ENCODE measurements at regions not wholly inside any gene's neighbourhood (a gene's known extent, or its start where the extent isn't known, plus 50 kb on each side); places are given as distances from the start of the nearest gene placed in this dataset.
"Not testable (repeated sequence)": the region's sequence is repeated elsewhere in the genome, so short reads cannot be mapped to it uniquely, and the experiment has no call there.

DNA sequence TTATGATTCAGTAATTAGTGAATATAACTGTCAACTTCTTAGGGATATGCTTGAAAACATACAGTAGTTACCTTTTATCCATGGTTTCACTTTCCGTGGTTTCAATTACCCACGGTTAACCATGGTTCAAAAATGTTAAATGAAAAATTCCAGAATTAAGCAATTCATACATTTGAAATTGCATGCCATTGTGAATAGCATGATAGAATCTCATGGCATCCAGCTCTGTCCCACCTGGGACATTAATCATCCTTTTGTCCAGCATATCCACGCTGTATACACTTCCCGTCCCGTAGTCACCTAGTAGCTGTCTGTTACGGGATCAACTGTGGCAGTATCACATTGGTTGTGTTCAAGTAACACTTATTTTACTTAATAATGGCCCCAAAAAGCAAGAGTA is 781.7 kb upstream of the CITED2 start:
- no peak for DNase-seq (ENCODE audit: low read depth, low spot score)

DNA sequence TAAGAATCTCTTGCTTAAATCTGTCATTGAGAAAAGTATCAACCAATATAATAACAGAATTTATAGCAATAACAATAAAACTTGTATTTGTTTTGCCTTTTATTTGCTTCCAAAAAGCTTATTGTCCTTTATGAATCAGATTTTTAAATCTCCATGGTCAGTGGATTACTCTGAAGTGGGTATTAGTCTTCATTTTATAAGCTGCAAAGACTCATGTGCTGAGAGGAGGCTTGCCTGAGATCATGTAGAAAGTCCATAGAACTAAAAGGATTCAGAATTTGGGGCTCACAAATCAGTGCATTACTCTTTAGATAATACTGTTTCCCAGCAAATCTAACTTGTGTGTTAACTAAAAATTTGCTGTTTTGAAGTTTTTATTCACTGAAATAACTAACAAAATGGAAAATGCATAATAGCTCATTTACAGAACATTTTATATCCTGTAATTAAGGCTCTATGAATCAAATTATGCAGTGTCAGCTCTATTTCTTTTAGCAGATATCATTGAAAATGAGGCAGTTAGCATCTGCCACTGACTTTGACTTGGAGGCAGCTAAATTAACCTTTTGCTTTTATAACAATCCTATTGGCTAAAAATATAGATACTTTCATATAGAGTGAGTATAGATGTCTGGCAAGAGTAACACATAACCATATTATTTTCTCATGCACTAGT is 781.1 kb upstream of the CITED2 start:
- DNase-seq (ENCODE audit: low read depth, low spot score) = no peak

DNA sequence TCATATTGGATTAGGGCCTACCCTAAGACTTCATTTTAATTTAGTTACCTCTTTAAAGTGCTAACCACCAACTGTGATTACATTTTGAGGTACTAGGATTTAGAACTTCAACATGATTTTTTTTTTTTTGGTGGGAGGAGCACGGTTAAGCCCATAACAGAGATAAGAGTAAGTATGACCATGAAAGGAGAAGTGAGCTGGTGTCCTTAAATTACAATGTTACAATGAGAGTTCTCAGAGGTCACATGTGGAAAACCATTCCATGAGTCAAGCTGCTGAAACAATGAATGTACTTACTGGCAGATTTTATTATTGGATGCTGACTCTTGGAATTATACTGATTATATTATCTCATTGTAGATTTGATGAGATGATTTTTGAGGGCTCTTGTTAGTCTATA is 779.3 kb upstream of the CITED2 start:
- no peak for DNase-seq (ENCODE audit: low read depth, low spot score)

GRCh38 chr6:140147825-140148814 is 773.7 kb upstream of the CITED2 start:
- not testable (repeated sequence) for DNase-seq (ENCODE audit: low read depth, low spot score)

DNA sequence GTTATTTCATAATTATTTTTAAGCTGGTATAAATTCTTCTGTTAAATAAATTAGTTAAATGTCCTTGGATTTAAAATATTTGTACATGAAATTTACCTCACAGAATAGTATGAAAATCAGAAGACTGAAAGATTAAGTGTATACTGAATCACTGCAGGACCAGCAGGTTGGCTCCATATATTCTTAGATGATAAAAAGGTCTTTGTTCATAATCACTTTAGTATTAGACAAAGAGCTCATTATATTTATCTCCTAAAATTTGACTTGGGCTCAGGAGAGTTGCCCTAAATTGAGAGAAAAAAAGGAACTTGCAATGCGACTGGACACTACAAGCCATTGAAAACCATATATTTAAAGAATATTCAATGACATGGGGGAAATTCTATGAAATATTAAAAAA is 766.4 kb upstream of the CITED2 start:
- DNase-seq (ENCODE audit: low read depth, low spot score) = no peak

DNA sequence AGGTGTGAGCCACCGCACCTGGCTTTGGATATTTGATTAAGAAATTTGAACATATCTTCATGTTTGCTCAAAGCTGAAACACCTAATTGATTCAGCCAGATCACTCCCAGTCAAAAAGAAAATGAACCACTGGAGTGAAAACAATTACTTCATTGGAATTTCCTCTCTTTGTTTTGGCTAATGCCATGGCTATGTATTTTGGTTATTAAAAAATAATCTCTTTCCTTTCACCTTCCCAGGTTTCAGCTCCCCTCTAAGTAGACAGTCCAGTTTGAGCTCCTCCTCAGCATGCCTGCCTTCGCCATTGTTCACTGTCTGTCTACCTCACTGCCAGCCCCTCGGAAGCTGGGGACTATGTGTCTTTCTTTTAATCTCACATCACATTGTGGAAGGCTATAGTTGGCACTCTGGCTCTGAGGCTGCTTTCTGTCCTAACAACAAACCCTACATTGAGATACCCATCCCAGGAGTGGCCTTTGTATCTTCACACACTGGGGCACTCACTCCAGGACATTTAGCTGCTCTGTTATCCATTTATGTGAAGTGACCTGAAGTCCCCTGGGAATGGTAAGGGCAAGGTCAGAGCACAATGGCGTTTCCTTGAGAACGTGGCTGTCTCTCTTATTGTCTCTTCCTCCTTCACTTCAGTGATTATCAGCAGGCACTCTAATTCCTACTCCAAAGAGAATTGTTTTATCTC is 764.0 kb upstream of the CITED2 start:
- DNase-seq (ENCODE audit: low read depth, low spot score) = no peak

DNA sequence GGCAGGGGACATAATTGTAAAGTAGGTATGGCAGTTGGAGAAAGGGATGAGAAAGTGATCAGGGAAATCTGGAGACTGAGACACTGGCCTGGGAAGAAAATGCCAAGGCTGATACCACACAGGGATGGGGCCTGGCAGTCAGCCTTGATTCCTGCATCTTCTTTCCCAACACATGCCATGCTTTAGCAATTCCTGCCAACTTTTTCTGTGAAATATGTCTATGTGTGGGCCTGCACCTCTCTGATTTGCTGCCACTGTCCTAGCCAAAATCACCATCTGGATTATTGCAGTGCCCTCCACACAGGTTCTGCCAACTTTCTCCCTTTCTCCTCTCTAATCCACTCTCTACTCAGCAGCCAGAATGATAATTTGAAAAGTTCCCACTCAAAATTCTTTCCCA is 759.8 kb upstream of the CITED2 start:
- no peak for DNase-seq (ENCODE audit: low read depth, low spot score)

DNA sequence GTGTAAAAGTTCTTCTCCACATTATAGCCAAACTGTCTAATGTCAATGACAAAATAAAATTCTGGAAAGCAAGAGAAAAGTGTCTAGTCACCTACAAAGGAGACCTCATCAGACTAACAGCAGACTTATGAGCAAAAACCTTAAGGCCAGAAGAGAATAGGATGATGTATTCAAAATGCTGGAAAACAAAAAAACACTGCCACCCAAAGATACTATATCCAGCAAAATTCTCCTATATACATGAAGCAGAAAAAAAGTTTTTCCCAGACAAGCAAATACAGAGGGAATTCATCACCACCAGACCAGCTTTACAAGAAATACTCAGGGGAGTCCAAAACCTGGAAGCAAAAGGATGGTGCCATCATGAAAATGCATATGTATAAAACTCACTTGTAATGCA is 755.6 kb upstream of the CITED2 start:
- no peak for DNase-seq (ENCODE audit: low read depth, low spot score)

DNA sequence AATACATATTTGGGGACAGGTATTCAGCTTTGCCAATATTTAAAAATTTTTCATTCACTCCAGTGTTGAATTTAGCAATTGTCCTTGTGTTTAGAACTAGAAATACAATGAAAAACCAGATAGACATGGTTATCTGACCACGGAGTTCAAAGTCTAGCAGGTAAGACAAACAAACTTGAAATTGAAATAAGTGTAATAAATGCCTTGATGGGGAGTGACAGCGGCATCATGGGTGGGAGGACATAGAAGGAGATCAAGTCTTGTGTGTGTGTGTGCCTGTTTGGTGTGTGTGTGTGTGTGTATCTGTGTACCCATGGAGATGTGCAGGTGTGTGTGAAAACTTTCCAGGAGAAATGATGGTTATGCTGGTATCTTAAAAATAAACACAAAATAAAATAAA is 750.0 kb upstream of the CITED2 start:
- no peak for DNase-seq (ENCODE audit: low read depth, low spot score)

- no peak for DNase-seq (ENCODE audit: low read depth, low spot score)
These were observed 733.7 kb upstream of the CITED2 start for GRCh38 chr6:140108167-140108566.

DNA sequence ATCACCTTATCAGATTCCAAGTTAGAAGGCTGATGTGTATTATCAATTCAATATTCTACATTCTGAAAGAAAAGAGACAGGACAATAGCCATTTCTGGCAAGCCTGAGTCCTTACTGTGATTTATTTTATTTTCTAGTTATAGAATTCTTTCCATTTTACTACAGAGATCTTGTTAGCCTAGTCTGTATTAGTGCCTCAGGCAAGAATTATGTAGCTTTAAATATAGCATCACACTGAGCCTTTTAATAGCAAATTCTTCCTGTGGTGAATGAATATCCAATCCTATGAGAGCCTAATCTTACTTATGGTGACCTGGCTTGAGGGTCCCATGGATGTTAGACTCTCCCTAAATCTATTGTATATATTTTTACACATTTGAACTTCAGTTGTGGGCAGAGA is 732.8 kb upstream of the CITED2 start:
- DNase-seq (ENCODE audit: low read depth, low spot score) = no peak

DNA sequence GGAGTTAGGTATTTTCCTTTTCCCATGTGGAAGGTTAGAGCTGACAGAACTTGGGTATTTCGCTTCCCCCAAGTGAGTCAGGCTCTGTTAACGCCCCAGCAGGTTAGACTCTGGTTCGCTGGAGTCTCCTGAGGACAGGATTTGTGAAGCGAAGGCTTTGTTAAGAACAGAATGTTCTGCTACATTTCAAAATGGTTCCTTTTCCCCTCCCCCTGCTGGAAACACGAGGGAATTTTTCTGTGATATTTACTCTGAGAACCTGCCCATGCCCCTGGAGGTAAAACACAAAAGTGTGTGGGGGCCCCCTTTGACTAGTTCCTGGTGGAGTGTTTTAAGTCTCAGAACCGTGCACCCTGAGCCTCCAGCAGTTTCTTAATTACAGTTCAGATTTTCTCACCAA is 731.4 kb upstream of the CITED2 start:
- no peak for DNase-seq (ENCODE audit: low read depth, low spot score)

GRCh38 chr6:140105241-140105640 is 730.8 kb upstream of the CITED2 start:
- DNase-seq (ENCODE audit: low read depth, low spot score) = no peak

DNA sequence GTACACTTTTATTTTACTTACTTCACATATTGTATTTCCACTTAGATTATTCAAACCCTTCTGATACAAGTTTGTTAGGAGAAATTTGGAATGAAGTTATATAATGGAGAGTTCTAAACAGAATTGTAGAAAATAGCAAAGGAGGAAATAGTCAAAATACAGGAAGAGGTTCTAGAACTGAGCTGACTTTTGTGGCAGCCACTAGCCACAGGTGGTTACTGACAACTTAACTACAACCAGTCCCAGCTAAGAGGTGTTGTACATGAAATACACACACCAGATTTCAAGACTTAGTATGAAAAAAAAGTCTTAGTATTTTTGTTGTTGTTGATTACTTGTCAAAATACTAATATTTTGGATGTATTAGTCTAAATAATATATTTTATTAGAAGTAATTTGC is 727.4 kb upstream of the CITED2 start:
- DNase-seq (ENCODE audit: low read depth, low spot score) = no peak

GRCh38 chr6:140101367-140101766 is 726.9 kb upstream of the CITED2 start:
- no peak for DNase-seq (ENCODE audit: low read depth, low spot score)

GRCh38 chr6:140095532-140095931 is 721.1 kb upstream of the CITED2 start:
- DNase-seq (ENCODE audit: low read depth, low spot score) = no peak

- no peak for DNase-seq (ENCODE audit: low read depth, low spot score)
These were observed 717.4 kb upstream of the CITED2 start for GRCh38 chr6:140091895-140092294.

GRCh38 chr6:140090871-140091270 is 716.4 kb upstream of the CITED2 start:
- DNase-seq (ENCODE audit: low read depth, low spot score) = no peak

GRCh38 chr6:140083375-140083774 is 708.9 kb upstream of the CITED2 start:
- DNase-seq (ENCODE audit: low read depth, low spot score) = no peak

DNA sequence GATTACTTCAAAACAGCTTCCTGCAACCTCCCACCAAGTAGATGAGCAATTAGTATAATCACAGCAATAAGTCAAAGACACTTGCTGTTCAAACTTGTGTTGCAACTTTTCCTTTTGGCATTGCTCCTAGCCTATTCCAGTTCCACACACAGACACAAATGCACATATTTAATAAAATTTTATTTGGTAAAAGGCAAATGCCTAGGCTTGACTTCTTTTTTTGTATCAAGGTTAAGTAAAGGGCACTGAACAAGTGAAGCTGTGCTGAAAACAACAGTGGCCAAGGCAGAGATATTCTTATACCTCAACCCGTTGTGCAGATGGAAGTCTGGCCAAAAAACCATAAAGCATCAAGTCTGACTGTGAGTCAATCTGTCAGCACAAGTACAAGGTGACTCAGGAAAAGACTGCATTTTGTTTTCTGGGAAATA is 708.4 kb upstream of the CITED2 start:
- DNase-seq (ENCODE audit: low read depth, low spot score) = no peak

DNA sequence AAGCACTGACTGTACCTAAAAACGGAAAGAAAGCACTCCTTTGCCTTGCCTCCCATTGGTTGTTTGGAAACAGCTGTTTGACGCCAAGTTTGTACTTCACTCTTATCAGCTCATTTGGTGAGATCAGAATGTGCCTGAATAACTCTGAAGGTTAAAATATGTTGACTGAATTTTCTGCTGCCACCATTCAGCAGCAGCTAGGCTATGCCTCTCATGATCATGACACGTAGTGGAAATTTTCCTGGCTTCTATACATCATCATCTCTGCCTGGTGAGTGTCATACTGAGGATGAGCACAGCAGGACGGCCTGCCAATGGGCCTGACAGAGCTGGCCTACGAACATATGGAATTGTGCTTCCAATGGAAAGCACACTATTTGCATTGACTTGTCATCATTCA is 704.9 kb upstream of the CITED2 start:
- DNase-seq (ENCODE audit: low read depth, low spot score) = no peak

- no peak for DNase-seq (ENCODE audit: low read depth, low spot score)
These were observed 704.2 kb upstream of the CITED2 start for GRCh38 chr6:140078561-140079125.
